ENCODE measurements at regions not wholly inside any gene's neighbourhood (a gene's known extent, or its start where the extent isn't known, plus 50 kb on each side); places are given as distances from the start of the nearest gene placed in this dataset.

- Mint-ChIP-seq H3K36me3 (no peaks in the 10 kb centered on the region), H3K4me1 (no peaks in the 10 kb centered on the region), H3K27me3 (no peaks in the 10 kb centered on the region), H3K9me3 (peaks cover 0 to 3% (median 2%) of the 10 kb centered on the region in 3 donors), H3K27ac (no peak overlapping the region), H3K4me3 (no peak overlapping the region)
- Histone ChIP-seq H3K4me3 (ENCODE audit: control insufficient read depth in 1 of 2, extremely low read depth in 1 of 2, low read length in 1 of 2) (no peak overlapping the region), H3K36me3 (ENCODE audit: control insufficient read depth in 2 of 2, extremely low read depth in 1 of 2, insufficient read depth in 1 of 2, low read length in 1 of 2) (no peaks in the 10 kb centered on the region), H3K9me3 (no peaks in the 10 kb centered on the region), H3K27me3 (replicated peaks in 1 of 2; ENCODE audit: control insufficient read depth in 2 of 2, extremely low read depth in 1 of 2, insufficient read depth in 2 of 2, low read length in 1 of 2) (no peaks in the 10 kb centered on the region), H3K4me1 (ENCODE audit: control insufficient read depth in 1 of 2, extremely low read depth in 1 of 2, insufficient read depth in 2 of 2, low read length in 2 of 2) (no peaks in the 10 kb centered on the region), H3K27ac (ENCODE audit: low read length) (no peak overlapping the region)
- ChIA-PET CTCF (no interaction called here), POLR2A (no interaction called here)
- ATAC-seq (replicated peaks in 1 of 4) (no peak), DNase-seq (no peak)
- no CpG with 5 or more reads among the region's 1 CpG for WGBS (ENCODE audit: insufficient coverage)
Measured at GRCh38 chr5:145587710-145588109, 247.4 kb downstream of the PRELID2 start.

GRCh38 chr5:145587308-145587672 is 247.9 kb downstream of the PRELID2 start:
- Mint-ChIP-seq H3K4me3 (no peak overlapping the region), H3K27ac (no peak overlapping the region), H3K36me3 (no peaks in the 10 kb centered on the region), H3K27me3 (no peaks in the 10 kb centered on the region), H3K9me3 (peaks cover 4 to 6% (median 5%) of the 10 kb centered on the region in 3 donors), H3K4me1 (no peaks in the 10 kb centered on the region)
- no peak for ATAC-seq (replicated peaks in 1 of 4)
- H3K36me3 ChIP-seq (ENCODE audit: control insufficient read depth in 2 of 2, extremely low read depth in 1 of 2, insufficient read depth in 1 of 2, low read length in 1 of 2), result no peaks in the 10 kb centered on the region
- no peaks in the 10 kb centered on the region for H3K4me1 ChIP-seq (ENCODE audit: control insufficient read depth in 1 of 2, extremely low read depth in 1 of 2, insufficient read depth in 2 of 2, low read length in 2 of 2)
- DNase-seq, result no peak
- no peak overlapping the region for H3K4me3 ChIP-seq (ENCODE audit: control insufficient read depth in 1 of 2, extremely low read depth in 1 of 2, low read length in 1 of 2)
- no peak overlapping the region for H3K27ac ChIP-seq (ENCODE audit: low read length)
- WGBS (ENCODE audit: insufficient coverage), result 100% methylated on average over 1 of the region's 6 CpGs
- ChIA-PET CTCF (no interaction called here), POLR2A (no interaction called here)
- no peaks in the 10 kb centered on the region for H3K27me3 ChIP-seq (replicated peaks in 1 of 2; ENCODE audit: control insufficient read depth in 2 of 2, extremely low read depth in 1 of 2, insufficient read depth in 2 of 2, low read length in 1 of 2)
- H3K9me3 ChIP-seq, result no peaks in the 10 kb centered on the region

GRCh38 chr5:145586661-145587307 is 248.4 kb downstream of the PRELID2 start:
- no peaks in the 10 kb centered on the region for H3K36me3 Mint-ChIP-seq
- peaks cover 5 to 8% (median 6%) of the 10 kb centered on the region in 3 donors for H3K9me3 Mint-ChIP-seq
- H3K27me3 Mint-ChIP-seq, result no peaks in the 10 kb centered on the region
- no peaks in the 10 kb centered on the region for H3K4me1 Mint-ChIP-seq
- Histone ChIP-seq H3K36me3 (ENCODE audit: control insufficient read depth in 2 of 2, extremely low read depth in 1 of 2, insufficient read depth in 1 of 2, low read length in 1 of 2) (no peaks in the 10 kb centered on the region), H3K9me3 (no peaks in the 10 kb centered on the region), H3K27me3 (replicated peaks in 1 of 2; ENCODE audit: control insufficient read depth in 2 of 2, extremely low read depth in 1 of 2, insufficient read depth in 2 of 2, low read length in 1 of 2) (no peaks in the 10 kb centered on the region), H3K4me3 (ENCODE audit: control insufficient read depth in 1 of 2, extremely low read depth in 1 of 2, low read length in 1 of 2) (no peak overlapping the region), H3K27ac (ENCODE audit: low read length) (no peak overlapping the region), H3K4me1 (ENCODE audit: control insufficient read depth in 1 of 2, extremely low read depth in 1 of 2, insufficient read depth in 2 of 2, low read length in 2 of 2) (no peaks in the 10 kb centered on the region)
- ATAC-seq (replicated peaks in 1 of 4) (no peak), DNase-seq (no peak)
- H3K4me3 Mint-ChIP-seq, result no peak overlapping the region
- ChIA-PET POLR2A (no interaction called here), CTCF (interaction anchor here in 1 of 2 donors (0.6 kb wide), 1 partner anchor 9 kb away, joined by 9 read pairs; no protein-coding TSS in a partner anchor)
- H3K27ac Mint-ChIP-seq, result no peak overlapping the region
- WGBS (ENCODE audit: insufficient coverage), result no CpG with 5 or more reads among the region's 5 CpGs

GRCh38 chr5:145585443-145586148 is 249.5 kb downstream of the PRELID2 start:
- H3K4me1 ChIP-seq (ENCODE audit: control insufficient read depth in 1 of 2, extremely low read depth in 1 of 2, insufficient read depth in 2 of 2, low read length in 2 of 2), result no peaks in the 10 kb centered on the region
- no peaks in the 10 kb centered on the region for H3K27me3 ChIP-seq (replicated peaks in 1 of 2; ENCODE audit: control insufficient read depth in 2 of 2, extremely low read depth in 1 of 2, insufficient read depth in 2 of 2, low read length in 1 of 2)
- H3K27ac ChIP-seq (ENCODE audit: low read length), result no peak overlapping the region
- no peak for DNase-seq
- no peaks in the 10 kb centered on the region for H3K36me3 Mint-ChIP-seq
- no peaks in the 10 kb centered on the region for H3K9me3 ChIP-seq
- ATAC-seq (replicated peaks in 1 of 4), result no peak
- ChIA-PET CTCF (interaction anchor here in 1 of 2 donors (0.5 kb wide), 1 partner anchor 281 kb away, joined by 3 read pairs; no protein-coding TSS in a partner anchor), POLR2A (no interaction called here)
- no peak overlapping the region for H3K4me3 ChIP-seq (ENCODE audit: control insufficient read depth in 1 of 2, extremely low read depth in 1 of 2, low read length in 1 of 2)
- H3K9me3 Mint-ChIP-seq, result peaks cover 8 to 16% (median 16%) of the 10 kb centered on the region in 3 donors
- H3K4me3 Mint-ChIP-seq, result no peak overlapping the region
- H3K27me3 Mint-ChIP-seq, result no peaks in the 10 kb centered on the region
- H3K27ac Mint-ChIP-seq, result no peak overlapping the region
- H3K4me1 Mint-ChIP-seq, result no peaks in the 10 kb centered on the region
- no peaks in the 10 kb centered on the region for H3K36me3 ChIP-seq (ENCODE audit: control insufficient read depth in 2 of 2, extremely low read depth in 1 of 2, insufficient read depth in 1 of 2, low read length in 1 of 2)
- WGBS (ENCODE audit: insufficient coverage), result 92% methylated on average over 2 of the region's 5 CpGs

- Histone ChIP-seq H3K36me3 (ENCODE audit: control insufficient read depth in 2 of 2, extremely low read depth in 1 of 2, insufficient read depth in 1 of 2, low read length in 1 of 2) (no peaks in the 10 kb centered on the region), H3K4me1 (ENCODE audit: control insufficient read depth in 1 of 2, extremely low read depth in 1 of 2, insufficient read depth in 2 of 2, low read length in 2 of 2) (no peaks in the 10 kb centered on the region), H3K27me3 (replicated peaks in 1 of 2; ENCODE audit: control insufficient read depth in 2 of 2, extremely low read depth in 1 of 2, insufficient read depth in 2 of 2, low read length in 1 of 2) (no peaks in the 10 kb centered on the region), H3K9me3 (no peaks in the 10 kb centered on the region), H3K4me3 (ENCODE audit: control insufficient read depth in 1 of 2, extremely low read depth in 1 of 2, low read length in 1 of 2) (no peak overlapping the region), H3K27ac (ENCODE audit: low read length) (no peak overlapping the region)
- Mint-ChIP-seq H3K4me1 (no peaks in the 10 kb centered on the region), H3K4me3 (no peak overlapping the region), H3K27ac (no peak overlapping the region), H3K36me3 (no peaks in the 10 kb centered on the region), H3K9me3 (peaks cover 22 to 44% (median 31%) of the 10 kb centered on the region in 3 donors), H3K27me3 (no peaks in the 10 kb centered on the region)
- no CpG with 5 or more reads among the region's 1 CpG for WGBS (ENCODE audit: insufficient coverage)
- ATAC-seq (replicated peaks in 1 of 4) (no peak), DNase-seq (no peak)
- CTCF ChIA-PET, result no interaction called here
- POLR2A ChIA-PET, result no interaction called here
Measured at GRCh38 chr5:145579301-145579700, 255.8 kb downstream of the PRELID2 start.

GRCh38 chr5:145574889-145575573 is 260.1 kb downstream of the PRELID2 start:
- Mint-ChIP-seq H3K4me3 (no peak overlapping the region), H3K27me3 (no peaks in the 10 kb centered on the region), H3K36me3 (no peaks in the 10 kb centered on the region), H3K27ac (no peak overlapping the region), H3K9me3 (peaks cover 17 to 37% (median 35%) of the 10 kb centered on the region in 3 donors), H3K4me1 (no peaks in the 10 kb centered on the region)
- ChIA-PET CTCF (no interaction called here), POLR2A (no interaction called here)
- no peaks in the 10 kb centered on the region for H3K27me3 ChIP-seq (replicated peaks in 1 of 2; ENCODE audit: control insufficient read depth in 2 of 2, extremely low read depth in 1 of 2, insufficient read depth in 2 of 2, low read length in 1 of 2)
- H3K36me3 ChIP-seq (ENCODE audit: control insufficient read depth in 2 of 2, extremely low read depth in 1 of 2, insufficient read depth in 1 of 2, low read length in 1 of 2), result no peaks in the 10 kb centered on the region
- H3K4me3 ChIP-seq (ENCODE audit: control insufficient read depth in 1 of 2, extremely low read depth in 1 of 2, low read length in 1 of 2), result no peak overlapping the region
- H3K4me1 ChIP-seq (ENCODE audit: control insufficient read depth in 1 of 2, extremely low read depth in 1 of 2, insufficient read depth in 2 of 2, low read length in 2 of 2), result no peaks in the 10 kb centered on the region
- H3K9me3 ChIP-seq, result no peaks in the 10 kb centered on the region
- ATAC-seq (replicated peaks in 1 of 4) (no peak), DNase-seq (no peak)
- 89% methylated on average over 2 of the region's 3 CpGs for WGBS (ENCODE audit: insufficient coverage)
- no peak overlapping the region for H3K27ac ChIP-seq (ENCODE audit: low read length)
